ENCODE measurements at regions not wholly inside any gene's neighbourhood (a gene's known extent, or its start where the extent isn't known, plus 50 kb on each side); places are given as distances from the start of the nearest gene placed in this dataset.

DNA sequence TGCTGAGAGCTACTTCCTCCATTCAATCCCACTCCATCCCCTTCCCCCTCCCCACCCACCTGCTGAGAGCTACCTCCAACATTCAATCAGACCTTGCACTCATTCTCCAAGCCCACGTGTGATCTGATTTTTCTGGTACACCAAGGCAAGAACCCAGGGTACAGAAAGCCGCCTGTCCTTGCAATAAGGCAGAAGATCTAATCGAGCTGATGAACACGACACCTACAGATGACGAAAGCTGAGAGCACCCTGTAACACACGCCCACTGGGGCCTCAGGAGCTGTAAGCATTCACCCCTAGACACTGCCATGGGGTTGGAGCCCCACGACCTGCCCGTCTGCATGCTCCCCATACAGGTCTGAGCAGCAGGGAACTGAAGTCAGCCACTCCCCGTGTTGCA is 58.3 kb downstream of the TRIML1 start:
- no peak for DNase-seq (ENCODE audit: low read depth)
- no peak overlapping the region for H3K4me3 ChIP-seq (ENCODE audit: low read length)
- TF ChIP-seq, protein P1, sequence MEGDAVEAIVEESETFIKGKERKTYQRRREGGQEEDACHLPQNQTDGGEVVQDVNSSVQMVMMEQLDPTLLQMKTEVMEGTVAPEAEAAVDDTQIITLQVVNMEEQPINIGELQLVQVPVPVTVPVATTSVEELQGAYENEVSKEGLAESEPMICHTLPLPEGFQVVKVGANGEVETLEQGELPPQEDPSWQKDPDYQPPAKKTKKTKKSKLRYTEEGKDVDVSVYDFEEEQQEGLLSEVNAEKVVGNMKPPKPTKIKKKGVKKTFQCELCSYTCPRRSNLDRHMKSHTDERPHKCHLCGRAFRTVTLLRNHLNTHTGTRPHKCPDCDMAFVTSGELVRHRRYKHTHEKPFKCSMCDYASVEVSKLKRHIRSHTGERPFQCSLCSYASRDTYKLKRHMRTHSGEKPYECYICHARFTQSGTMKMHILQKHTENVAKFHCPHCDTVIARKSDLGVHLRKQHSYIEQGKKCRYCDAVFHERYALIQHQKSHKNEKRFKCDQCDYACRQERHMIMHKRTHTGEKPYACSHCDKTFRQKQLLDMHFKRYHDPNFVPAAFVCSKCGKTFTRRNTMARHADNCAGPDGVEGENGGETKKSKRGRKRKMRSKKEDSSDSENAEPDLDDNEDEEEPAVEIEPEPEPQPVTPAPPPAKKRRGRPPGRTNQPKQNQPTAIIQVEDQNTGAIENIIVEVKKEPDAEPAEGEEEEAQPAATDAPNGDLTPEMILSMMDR (IDR thresholded peaks at IDR 0.05; ENCODE audit: insufficient read depth, low read depth, low read length, missing control alignments), result no peak

DNA sequence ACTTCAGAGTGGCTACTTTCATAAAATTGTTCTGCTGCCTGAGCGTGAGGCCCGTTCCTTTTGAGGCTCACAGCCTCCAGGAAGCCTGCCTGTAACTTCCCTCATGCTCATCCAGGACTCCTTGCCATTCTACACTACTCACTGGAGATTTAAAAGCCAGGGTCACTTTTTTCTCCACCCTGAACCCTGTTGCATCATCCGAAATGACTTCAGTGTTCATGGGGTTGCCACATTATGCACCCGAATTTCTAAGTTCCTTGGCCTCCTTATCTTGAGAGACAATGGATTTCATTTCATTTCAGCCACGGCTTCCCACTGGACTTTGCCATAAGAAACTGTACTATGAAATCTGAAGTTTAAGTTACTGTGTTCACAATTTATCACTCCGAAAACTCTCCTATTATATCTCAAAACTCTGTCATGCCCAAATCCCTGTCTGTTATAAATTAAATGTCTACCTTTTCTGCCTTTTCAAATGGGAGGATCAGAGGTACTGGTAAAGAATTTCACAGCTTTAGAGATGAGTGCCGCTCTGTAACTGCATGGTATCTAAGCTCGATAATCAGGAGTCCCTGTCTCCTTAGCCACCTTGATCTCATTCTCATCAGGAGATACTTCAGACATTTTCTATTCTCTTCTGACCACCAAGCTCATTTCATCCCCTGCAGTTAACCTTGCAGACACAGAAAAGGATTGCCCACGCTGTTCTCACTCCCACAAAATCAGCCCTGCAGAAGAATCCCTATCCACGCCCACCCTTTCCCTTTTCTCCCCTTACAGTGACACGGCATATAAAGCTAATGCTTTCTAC is 59.9 kb downstream of the TRIML1 start:
- TF ChIP-seq, protein P1 (IDR thresholded peaks at IDR 0.05; ENCODE audit: insufficient read depth, low read depth, low read length, missing control alignments), result no peak
- no peak for DNase-seq (ENCODE audit: low read depth)
- H3K4me3 ChIP-seq (ENCODE audit: low read length), result no peak overlapping the region

DNA sequence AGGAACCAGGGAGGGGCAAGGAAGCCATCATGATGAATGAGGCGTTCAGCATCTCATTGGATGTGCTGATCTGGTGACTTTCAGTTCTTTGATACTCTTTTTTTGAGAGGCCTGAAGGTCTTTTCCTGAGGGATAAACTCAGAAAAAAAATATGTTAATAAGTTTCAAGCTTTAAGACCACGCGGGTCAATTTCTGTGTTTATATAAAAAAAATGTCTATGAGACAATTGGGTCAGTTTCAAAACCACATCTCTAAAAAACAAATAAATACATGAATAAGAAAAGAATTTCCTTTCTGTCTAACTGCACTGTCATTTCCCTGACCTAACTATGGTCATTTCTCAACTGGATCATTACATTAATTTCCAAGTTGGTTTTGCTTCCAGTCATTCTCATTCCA is 62.6 kb downstream of the TRIML1 start:
- TF ChIP-seq, protein P1 (IDR thresholded peaks at IDR 0.05; ENCODE audit: insufficient read depth, low read depth, low read length, missing control alignments), result no peak
- no peak for DNase-seq (ENCODE audit: low read depth)
- H3K4me3 ChIP-seq (ENCODE audit: low read length), result no peak overlapping the region

DNA sequence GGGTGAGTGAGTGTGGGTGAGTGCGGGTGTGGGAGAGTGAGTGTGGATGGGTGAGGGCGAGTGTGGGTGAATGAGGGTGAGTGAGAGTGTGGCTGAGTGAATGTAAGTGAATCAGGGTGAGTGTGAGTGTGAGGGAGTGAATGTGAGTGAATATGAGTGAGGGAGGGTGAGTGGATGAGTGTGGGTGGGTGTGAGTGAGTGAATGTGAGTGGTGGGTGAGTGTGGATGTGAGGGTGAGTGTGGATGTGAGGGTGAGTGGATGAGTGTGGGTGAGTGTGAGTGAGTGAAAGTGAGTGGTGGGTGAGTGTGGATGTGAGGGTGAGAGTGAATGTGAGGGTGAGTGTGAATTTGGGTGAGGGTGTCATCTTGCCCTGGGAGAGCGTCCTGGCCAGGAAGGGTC is 67.5 kb downstream of the TRIML1 start:
- DNase-seq (ENCODE audit: low read depth), result no peak
- H3K4me3 ChIP-seq (ENCODE audit: low read length), result no peak overlapping the region
- TF ChIP-seq, protein P1 (IDR thresholded peaks at IDR 0.05; ENCODE audit: insufficient read depth, low read depth, low read length, missing control alignments), result no peak

DNA sequence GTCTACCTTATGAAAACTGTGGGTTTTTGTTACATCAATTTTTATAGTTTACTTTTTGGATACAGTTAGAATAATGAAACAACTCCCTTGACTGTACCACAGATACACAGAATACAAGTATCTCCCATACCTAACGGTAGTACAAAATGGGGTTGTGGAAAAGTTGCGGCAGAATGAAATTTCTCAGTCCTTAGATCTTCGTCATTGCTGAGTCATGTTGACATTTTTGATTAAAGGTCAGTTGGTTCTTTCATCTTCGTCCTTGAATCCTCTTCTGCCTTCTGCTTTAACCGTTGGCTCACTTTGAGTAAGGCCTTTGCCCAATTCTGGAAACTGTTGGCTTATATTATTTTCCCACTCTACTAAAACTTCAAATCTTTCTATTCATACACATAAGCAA is 75.6 kb downstream of the TRIML1 start:
- no peak for DNase-seq (ENCODE audit: low read depth)
- no peak overlapping the region for H3K4me3 ChIP-seq (ENCODE audit: low read length)
- TF ChIP-seq, protein P1 (IDR thresholded peaks at IDR 0.05; ENCODE audit: insufficient read depth, low read depth, low read length, missing control alignments), result no peak

DNA sequence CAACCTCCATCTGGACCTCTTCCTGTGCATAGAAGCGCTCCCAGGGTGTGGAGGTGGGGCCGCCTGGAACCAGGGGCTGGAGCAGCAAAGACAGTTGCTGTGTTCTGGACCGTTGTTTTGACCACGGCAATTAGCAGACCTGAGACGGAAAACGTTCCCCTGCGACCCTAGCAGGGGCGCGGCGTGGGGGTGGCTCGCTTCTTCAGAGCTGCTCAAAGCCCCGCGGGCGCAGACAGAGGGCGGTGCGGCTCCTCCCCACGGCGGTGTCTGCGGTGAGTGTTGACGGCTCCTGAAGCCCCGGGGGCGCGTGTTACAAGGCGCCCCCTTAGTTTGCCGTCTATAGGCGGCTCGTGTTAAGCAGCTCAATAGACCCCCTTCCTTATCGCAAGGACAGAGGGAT is 79.2 kb downstream of the TRIML1 start:
- H3K4me3 ChIP-seq (ENCODE audit: low read length), result no peak overlapping the region
- TF ChIP-seq, protein P1 (IDR thresholded peaks at IDR 0.05; ENCODE audit: insufficient read depth, low read depth, low read length, missing control alignments), result no peak
- no peak for DNase-seq (ENCODE audit: low read depth)

DNA sequence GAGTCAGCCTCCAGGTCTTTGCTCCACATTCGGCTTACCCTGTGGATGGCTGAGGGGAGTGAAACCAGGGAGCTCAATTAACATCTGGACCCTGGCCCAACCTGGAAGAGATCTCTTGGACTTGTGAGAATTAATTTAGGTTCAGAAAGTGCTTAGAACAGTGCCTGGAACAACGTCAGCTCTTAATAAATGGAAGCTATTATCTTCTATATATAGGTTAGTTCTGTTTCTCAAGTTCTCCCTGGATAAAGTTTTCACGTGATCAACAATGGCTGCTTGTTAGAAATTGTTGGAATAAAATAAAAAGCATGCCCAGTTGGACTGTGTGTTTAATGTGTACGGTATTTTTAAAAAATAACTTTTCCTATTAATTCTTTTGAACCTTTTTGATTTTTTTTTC is 80.8 kb downstream of the TRIML1 start:
- TF ChIP-seq, protein P1 (IDR thresholded peaks at IDR 0.05; ENCODE audit: insufficient read depth, low read depth, low read length, missing control alignments), result no peak
- H3K4me3 ChIP-seq (ENCODE audit: low read length), result no peak overlapping the region
- DNase-seq (ENCODE audit: low read depth), result no peak
